T-helper 17 cell (primary cell): ENCODE measurements at regions not wholly inside any gene's neighbourhood (a gene's known extent, or its start where the extent isn't known, plus 50 kb on each side); places are given as distances from the start of the nearest gene placed in this dataset.

ENCODE experiments used
- ATAC-seq: fragments of 150-1000 bp; cut with Tn5 transposase; 2 replicates; pipeline ENCODE4 v1.10.0; 2021; ENCODE audit warnings: mild to moderate bottlenecking, moderate library complexity
- DNase-seq, 3 donors: peaks; one replicate each; pipeline versions ENCODE4 v3.0.0 to v3.0.0-alpha.2; 2020 to 2021
- H3K9me3 ChIP-seq: one replicate; pipeline ENCODE4 v1.7.0; 2013; ENCODE audit warnings: low read length, mild to moderate bottlenecking; ENCODE audit not compliant: control insufficient read depth, poor library complexity, severe bottlenecking
- H3K27ac Mint-ChIP-seq: one replicate; pipeline ENCODE4 v1.8.0; 2022; ENCODE audit warnings: mild to moderate bottlenecking, moderate library complexity, mixed read lengths
- H3K27me3 Mint-ChIP-seq: one replicate; pipeline ENCODE4 v1.8.0; 2022; ENCODE audit warnings: mixed read lengths
- H3K36me3 Mint-ChIP-seq: one replicate; pipeline ENCODE4 v1.8.0; 2022; ENCODE audit warnings: low read depth, mixed read lengths
- H3K4me1 Mint-ChIP-seq: one replicate; pipeline ENCODE4 v1.8.0; 2022; ENCODE audit warnings: mild to moderate bottlenecking, mixed read lengths
- H3K4me3 Mint-ChIP-seq: one replicate; pipeline ENCODE4 v1.8.0; 2022; ENCODE audit warnings: mild to moderate bottlenecking, moderate library complexity, mixed read lengths

GRCh38 chr7:98536803-98537202, 80.3 kb upstream of the NPTX2 start:
- ATAC-seq: no peak
- H3K27me3 Mint-ChIP-seq: no peaks in the 10 kb centered on the region
- H3K9me3 ChIP-seq: no peaks in the 10 kb centered on the region
- no peak overlapping the region for H3K4me3 Mint-ChIP-seq
- H3K36me3 Mint-ChIP-seq: peaks cover 2% of the 10 kb centered on the region
- no peaks in the 10 kb centered on the region for H3K4me1 Mint-ChIP-seq
- H3K27ac Mint-ChIP-seq: no peak overlapping the region
- no peak for DNase-seq

- DNase-seq (no peak), ATAC-seq (no peak)
- Mint-ChIP-seq H3K4me3 (no peak overlapping the region), H3K36me3 (peaks cover 2% of the 10 kb centered on the region), H3K27me3 (no peaks in the 10 kb centered on the region), H3K4me1 (no peaks in the 10 kb centered on the region), H3K27ac (no peak overlapping the region)
- H3K9me3 ChIP-seq: peaks cover 2% of the 10 kb centered on the region
These were observed 82.6 kb upstream of the NPTX2 start for GRCh38 chr7:98534493-98534892.

GRCh38 chr7:98531717-98532116, 85.4 kb upstream of the NPTX2 start:
- DNase-seq (no peak), ATAC-seq (no peak)
- peaks cover 2% of the 10 kb centered on the region for H3K36me3 Mint-ChIP-seq
- peaks cover 8% of the 10 kb centered on the region for H3K27me3 Mint-ChIP-seq
- peaks cover 2% of the 10 kb centered on the region for H3K9me3 ChIP-seq
- no peaks in the 10 kb centered on the region for H3K4me1 Mint-ChIP-seq
- H3K4me3 Mint-ChIP-seq: no peak overlapping the region
- H3K27ac Mint-ChIP-seq: no peak overlapping the region

- no peak overlapping the region for H3K4me3 Mint-ChIP-seq
- H3K27ac Mint-ChIP-seq: no peak overlapping the region
- H3K4me1 Mint-ChIP-seq: no peaks in the 10 kb centered on the region
- peaks cover 2% of the 10 kb centered on the region for H3K9me3 ChIP-seq
- ATAC-seq: no peak
- peaks cover 2% of the 10 kb centered on the region for H3K36me3 Mint-ChIP-seq
- no peak for DNase-seq
- peaks cover 13% of the 10 kb centered on the region for H3K27me3 Mint-ChIP-seq
These were observed 89.0 kb upstream of the NPTX2 start for GRCh38 chr7:98528079-98528478.

- Mint-ChIP-seq H3K4me3 (no peak overlapping the region), H3K27ac (no peak overlapping the region), H3K4me1 (no peaks in the 10 kb centered on the region), H3K36me3 (no peaks in the 10 kb centered on the region), H3K27me3 (peaks cover 13% of the 10 kb centered on the region)
- H3K9me3 ChIP-seq: peaks cover 2% of the 10 kb centered on the region
- ATAC-seq (no peak), DNase-seq (no peak)
These were observed 91.0 kb upstream of the NPTX2 start for GRCh38 chr7:98526059-98526458.

- ATAC-seq: no peak
- no peak for DNase-seq
- H3K9me3 ChIP-seq: no peaks in the 10 kb centered on the region
- H3K27ac Mint-ChIP-seq: no peak overlapping the region
- no peak overlapping the region for H3K4me3 Mint-ChIP-seq
- no peaks in the 10 kb centered on the region for H3K36me3 Mint-ChIP-seq
- H3K27me3 Mint-ChIP-seq: peaks cover 5% of the 10 kb centered on the region
- no peaks in the 10 kb centered on the region for H3K4me1 Mint-ChIP-seq
These were observed 95.9 kb upstream of the NPTX2 start for GRCh38 chr7:98521089-98521692.

- no peaks in the 10 kb centered on the region for H3K36me3 Mint-ChIP-seq
- ATAC-seq (no peak), DNase-seq (no peak)
- no peaks in the 10 kb centered on the region for H3K9me3 ChIP-seq
- no peaks in the 10 kb centered on the region for H3K4me1 Mint-ChIP-seq
- no peak overlapping the region for H3K27ac Mint-ChIP-seq
- H3K27me3 Mint-ChIP-seq: peaks cover 5% of the 10 kb centered on the region
- no peak overlapping the region for H3K4me3 Mint-ChIP-seq
These were observed 96.6 kb upstream of the NPTX2 start for GRCh38 chr7:98520356-98520951.

- ATAC-seq: no peak
- H3K27ac Mint-ChIP-seq: no peak overlapping the region
These were observed 98.7 kb upstream of the NPTX2 start for GRCh38 chr7:98518159-98518947.

GRCh38 chr7:98515201-98515600, 101.9 kb upstream of the NPTX2 start:
- H3K9me3 ChIP-seq: no peaks in the 10 kb centered on the region
- Mint-ChIP-seq H3K27me3 (peaks cover 8% of the 10 kb centered on the region), H3K27ac (no peak overlapping the region), H3K4me3 (no peak overlapping the region), H3K36me3 (peaks cover 2% of the 10 kb centered on the region), H3K4me1 (no peaks in the 10 kb centered on the region)
- ATAC-seq (no peak), DNase-seq (no peak)

More at GRCh38 chr7:98518159-98518947, 98.7 kb upstream of the NPTX2 start:
- Mint-ChIP-seq H3K4me1 (no peaks in the 10 kb centered on the region), H3K27me3 (no peaks in the 10 kb centered on the region), H3K36me3 (no peaks in the 10 kb centered on the region), H3K4me3 (no peak overlapping the region)
- H3K9me3 ChIP-seq: no peaks in the 10 kb centered on the region
- no peak for DNase-seq

GRCh38 chr7:98514211-98515031, 102.7 kb upstream of the NPTX2 start:
- Mint-ChIP-seq H3K4me1 (no peaks in the 10 kb centered on the region), H3K36me3 (peaks cover 2% of the 10 kb centered on the region), H3K27ac (no peak overlapping the region), H3K27me3 (peaks cover 8% of the 10 kb centered on the region), H3K4me3 (no peak overlapping the region)
- DNase-seq (no peak), ATAC-seq (no peak)
- no peaks in the 10 kb centered on the region for H3K9me3 ChIP-seq

- peaks cover 8% of the 10 kb centered on the region for H3K27me3 Mint-ChIP-seq
- H3K4me1 Mint-ChIP-seq: no peaks in the 10 kb centered on the region
- peaks cover 2% of the 10 kb centered on the region for H3K36me3 Mint-ChIP-seq
- no peaks in the 10 kb centered on the region for H3K9me3 ChIP-seq
- ATAC-seq: no peak
- H3K27ac Mint-ChIP-seq: no peak overlapping the region
- no peak overlapping the region for H3K4me3 Mint-ChIP-seq
- no peak for DNase-seq
These were observed 105.9 kb upstream of the NPTX2 start for GRCh38 chr7:98511175-98511574.

GRCh38 chr7:98509836-98510235, 107.2 kb upstream of the NPTX2 start:
- Mint-ChIP-seq H3K27me3 (peaks cover 8% of the 10 kb centered on the region), H3K4me3 (no peak overlapping the region), H3K4me1 (no peaks in the 10 kb centered on the region), H3K36me3 (peaks cover 2% of the 10 kb centered on the region), H3K27ac (no peak overlapping the region)
- ATAC-seq (no peak), DNase-seq (no peak)
- no peaks in the 10 kb centered on the region for H3K9me3 ChIP-seq

- Mint-ChIP-seq H3K27ac (no peak overlapping the region), H3K36me3 (peaks cover 2% of the 10 kb centered on the region), H3K27me3 (peaks cover 17% of the 10 kb centered on the region), H3K4me3 (no peak overlapping the region), H3K4me1 (no peaks in the 10 kb centered on the region)
- no peak for DNase-seq
- no peaks in the 10 kb centered on the region for H3K9me3 ChIP-seq
- ATAC-seq: no peak
These were observed 105.6 kb upstream of the BAIAP2L1 start for GRCh38 chr7:98506471-98506870.
